OCI-LY3 (cell line): ENCODE measurements at regions not wholly inside any gene's neighbourhood (a gene's known extent, or its start where the extent isn't known, plus 50 kb on each side); places are given as distances from the start of the nearest gene placed in this dataset.

Experiments
- H2AFZ ChIP-seq: fragments of 200-600, 300-600 bp; shearing (Covaris generic); 2 replicates; pipeline ENCODE4 v1.6.0; 2014; ENCODE audit warnings: antibody characterized with exemption, low read depth, low read length
- H3K27ac ChIP-seq: fragments of 200-600, 300-600 bp; sonication (generic); 2 replicates; pipeline ENCODE4 v1.5.1; 2014; ENCODE audit warnings: mild to moderate bottlenecking, low read length, moderate library complexity, mixed read lengths
- H3K27me3 ChIP-seq: fragments of 200-600, 300-600 bp; sonication (generic); 2 replicates; pipeline ENCODE4 v1.6.1; 2014; ENCODE audit warnings: low read depth, low read length, mixed read lengths
- H3K36me3 ChIP-seq: fragments of 200-600, 300-600 bp; sonication (generic); replicated peaks from 2 replicates; pipeline ENCODE3; 2014; ENCODE audit warnings: low read depth, low read length, mixed read lengths
- H3K4me1 ChIP-seq: fragments of 300-600, 200-600 bp; sonication (generic); 2 replicates; pipeline ENCODE4 v1.6.1; 2014; ENCODE audit warnings: low read length, mixed read lengths
- H3K4me2 ChIP-seq: fragments of 200-600, 300-600 bp; sonication (generic); 2 replicates; pipeline ENCODE4 v1.6.1; 2014; ENCODE audit warnings: low read length, mixed read lengths
- H3K4me3 ChIP-seq: fragments of 300-600, 200-600 bp; sonication (generic); 2 replicates; pipeline ENCODE4 v1.5.1; 2014; ENCODE audit warnings: antibody characterized with exemption, mild to moderate bottlenecking, low read length, moderate library complexity
- H3K79me2 ChIP-seq: fragments of 300-600, 200-600 bp; shearing (Covaris generic); 2 replicates; pipeline ENCODE4 v1.6.1; 2014; ENCODE audit warnings: mild to moderate bottlenecking, low read length, mixed read lengths
- H3K9ac ChIP-seq: fragments of 300-600, 200-600 bp; shearing (Covaris generic); 2 replicates; pipeline ENCODE4 v1.6.0; 2014; ENCODE audit warnings: mild to moderate bottlenecking, low read length, moderate library complexity
- H3K9me3 ChIP-seq: fragments of 200-600, 300-600 bp; shearing (Covaris generic); 2 replicates; pipeline ENCODE4 v1.6.1; 2014; ENCODE audit warnings: low read length, mixed read lengths; ENCODE audit not compliant: insufficient read depth
- H4K20me1 ChIP-seq: fragments of 200-600, 300-600 bp; sonication (generic); 2 replicates; pipeline ENCODE4 v1.6.1; 2016; ENCODE audit warnings: low read length, mixed read lengths; ENCODE audit not compliant: insufficient read depth
- EZH2phosphoT487 ChIP-seq: fragments of 200-600 bp; shearing (Covaris generic); IDR thresholded peaks from 2 replicates; pipeline ENCODE4 v1.6.1; 2018; ENCODE audit warnings: antibody characterized with exemption, mixed run types, low read depth
- TF ChIP-seq, protein P1 (sequence below): fragments of 200-600, 300-600 bp; sonication (generic); IDR thresholded peaks from 2 replicates; pipeline ENCODE4 v1.5.1; 2014; ENCODE audit warnings: antibody characterized with exemption, low read length, low read depth

DNA sequence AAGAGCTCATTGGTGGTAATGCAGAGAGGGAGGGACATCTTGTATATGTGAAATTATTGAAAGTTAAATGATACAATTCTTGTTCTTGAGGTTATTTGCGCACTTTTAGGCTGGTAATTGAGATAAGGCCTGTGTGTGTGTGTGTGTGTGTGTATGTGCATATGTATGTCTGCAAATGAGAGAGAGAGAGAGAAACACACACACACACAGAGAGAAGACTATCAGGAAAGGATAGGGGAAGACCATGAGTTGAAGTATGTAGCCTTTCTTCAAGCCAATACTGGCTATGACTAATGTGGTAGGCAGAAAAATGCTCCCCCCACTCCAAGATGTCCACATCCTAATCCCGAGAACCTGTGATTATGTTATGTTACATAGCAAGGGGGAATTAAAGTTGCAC lies 52.7 kb upstream of the DCD start:
- no peak overlapping the region for H2AFZ ChIP-seq
- H3K9ac ChIP-seq, result no peak overlapping the region
- no peak overlapping the region for H3K4me3 ChIP-seq
- H3K79me2 ChIP-seq, result no peaks in the 10 kb centered on the region
- no peak overlapping the region for H3K4me2 ChIP-seq
- H3K36me3 ChIP-seq, result no peaks in the 10 kb centered on the region
- H3K9me3 ChIP-seq, result no peaks in the 10 kb centered on the region
- H4K20me1 ChIP-seq, result no peaks in the 10 kb centered on the region
- TF ChIP-seq EZH2phosphoT487, result no peak
- TF ChIP-seq, protein P1, sequence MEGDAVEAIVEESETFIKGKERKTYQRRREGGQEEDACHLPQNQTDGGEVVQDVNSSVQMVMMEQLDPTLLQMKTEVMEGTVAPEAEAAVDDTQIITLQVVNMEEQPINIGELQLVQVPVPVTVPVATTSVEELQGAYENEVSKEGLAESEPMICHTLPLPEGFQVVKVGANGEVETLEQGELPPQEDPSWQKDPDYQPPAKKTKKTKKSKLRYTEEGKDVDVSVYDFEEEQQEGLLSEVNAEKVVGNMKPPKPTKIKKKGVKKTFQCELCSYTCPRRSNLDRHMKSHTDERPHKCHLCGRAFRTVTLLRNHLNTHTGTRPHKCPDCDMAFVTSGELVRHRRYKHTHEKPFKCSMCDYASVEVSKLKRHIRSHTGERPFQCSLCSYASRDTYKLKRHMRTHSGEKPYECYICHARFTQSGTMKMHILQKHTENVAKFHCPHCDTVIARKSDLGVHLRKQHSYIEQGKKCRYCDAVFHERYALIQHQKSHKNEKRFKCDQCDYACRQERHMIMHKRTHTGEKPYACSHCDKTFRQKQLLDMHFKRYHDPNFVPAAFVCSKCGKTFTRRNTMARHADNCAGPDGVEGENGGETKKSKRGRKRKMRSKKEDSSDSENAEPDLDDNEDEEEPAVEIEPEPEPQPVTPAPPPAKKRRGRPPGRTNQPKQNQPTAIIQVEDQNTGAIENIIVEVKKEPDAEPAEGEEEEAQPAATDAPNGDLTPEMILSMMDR, result no peak
- no peak overlapping the region for H3K27ac ChIP-seq
- H3K4me1 ChIP-seq, result no peaks in the 10 kb centered on the region
- H3K27me3 ChIP-seq, result peaks cover 20% of the 10 kb centered on the region

- no peak overlapping the region for H2AFZ ChIP-seq
- H3K9ac ChIP-seq, result no peak overlapping the region
- H3K4me3 ChIP-seq, result no peak overlapping the region
- no peak overlapping the region for H3K4me2 ChIP-seq
- no peaks in the 10 kb centered on the region for H3K79me2 ChIP-seq
- H3K4me1 ChIP-seq, result no peaks in the 10 kb centered on the region
- no peaks in the 10 kb centered on the region for H4K20me1 ChIP-seq
- peaks cover 20% of the 10 kb centered on the region for H3K27me3 ChIP-seq
- H3K36me3 ChIP-seq, result no peaks in the 10 kb centered on the region
- no peaks in the 10 kb centered on the region for H3K9me3 ChIP-seq
- H3K27ac ChIP-seq, result no peak overlapping the region
- TF ChIP-seq EZH2phosphoT487, result no peak
- TF ChIP-seq, protein P1, result no peak
These were observed 52.1 kb upstream of the DCD start for GRCh38 chr12:54700301-54700700.
